GM19468 (cell line): ENCODE measurements at regions not wholly inside any gene's neighbourhood (a gene's known extent, or its start where the extent isn't known, plus 50 kb on each side); places are given as distances from the start of the nearest gene placed in this dataset.

Experiments
- ATAC-seq: cut with Tn5 transposase; IDR thresholded peaks from one replicate; pipeline ENCODE4 v1.9.1; 2021; ENCODE audit warnings: mild to moderate bottlenecking, moderate library complexity, moderate number of reproducible peaks; ENCODE audit not compliant: unreplicated experiment; ENCODE audit errors: extremely low read depth

DNA sequence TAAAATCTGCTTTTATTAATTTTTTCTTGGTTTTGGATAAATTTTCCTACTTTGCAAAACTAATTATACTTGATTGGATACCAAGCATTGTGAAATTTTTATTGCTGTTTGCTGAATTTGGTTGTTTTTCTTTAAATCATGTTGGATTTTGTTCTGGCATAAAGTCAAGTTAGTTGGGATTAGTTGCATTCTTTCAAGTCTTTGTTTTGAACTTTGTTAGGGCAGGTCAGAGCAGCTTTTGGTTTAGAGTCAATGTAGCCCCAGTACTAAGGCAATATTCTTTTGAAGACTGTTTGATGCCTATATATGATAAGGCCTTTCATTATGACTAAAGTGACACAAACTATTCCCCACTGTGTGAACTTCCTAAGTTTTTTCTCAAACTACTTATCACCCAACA lies 531.1 kb downstream of the RASEF start:
- no peak for ATAC-seq

DNA sequence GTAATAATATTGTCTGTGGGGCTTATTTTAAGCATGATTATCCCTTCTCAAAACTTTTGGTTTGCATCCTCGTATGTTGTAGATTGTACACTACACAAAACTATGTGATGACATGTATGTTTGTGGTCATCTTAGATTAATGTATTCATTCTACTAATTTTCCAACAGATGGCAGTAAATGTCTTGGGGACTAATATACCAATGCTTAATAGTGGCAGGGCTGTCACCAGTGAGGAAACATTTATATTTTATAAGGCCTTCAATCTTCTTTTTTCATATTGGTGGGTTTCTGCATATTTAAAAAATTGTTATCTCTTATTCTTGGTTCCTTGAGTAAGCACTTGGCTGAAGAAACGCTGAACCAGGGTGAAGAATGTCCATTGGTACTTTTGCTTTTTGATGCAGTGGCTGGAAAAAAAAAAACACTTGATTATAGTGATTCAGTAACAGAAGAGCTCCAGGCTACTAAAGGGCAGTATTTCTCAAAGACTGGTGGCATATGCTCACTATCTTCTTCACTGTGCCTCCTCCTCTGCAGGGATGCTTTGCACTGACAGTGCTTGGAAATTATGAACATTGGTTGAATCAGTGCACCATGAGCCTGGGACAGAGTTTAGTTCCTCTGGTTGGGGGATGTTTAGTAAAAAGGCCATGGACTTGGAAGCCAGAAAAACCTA lies 530.3 kb downstream of the RASEF start:
- no peak for ATAC-seq

DNA sequence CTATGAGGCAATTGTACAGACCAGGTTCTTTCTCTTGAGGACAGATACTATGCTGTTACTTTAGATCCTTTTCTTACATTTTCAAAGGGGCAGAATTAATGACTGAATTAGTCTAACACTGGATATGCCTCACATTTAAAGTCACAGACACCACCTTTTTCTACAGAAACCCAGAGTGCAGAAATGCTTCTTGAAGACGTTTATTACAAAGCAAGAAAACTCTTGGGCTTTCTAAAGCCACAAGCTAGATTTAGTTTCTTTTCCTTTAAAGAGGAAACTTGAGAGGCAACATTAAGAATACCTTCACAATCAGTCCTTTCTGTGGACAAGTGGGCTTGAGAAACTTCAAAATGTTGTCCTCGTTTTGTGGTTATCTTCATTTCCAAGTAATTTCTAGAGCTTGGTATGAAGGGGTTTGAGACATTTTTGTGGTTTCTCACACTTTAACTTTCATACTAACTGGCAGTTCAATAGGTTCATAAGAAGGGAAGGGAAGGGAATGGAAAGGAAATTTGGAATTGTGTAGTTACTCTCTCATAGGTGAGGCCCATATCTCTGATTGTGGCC lies 527.4 kb downstream of the RASEF start:
- no peak for ATAC-seq

DNA sequence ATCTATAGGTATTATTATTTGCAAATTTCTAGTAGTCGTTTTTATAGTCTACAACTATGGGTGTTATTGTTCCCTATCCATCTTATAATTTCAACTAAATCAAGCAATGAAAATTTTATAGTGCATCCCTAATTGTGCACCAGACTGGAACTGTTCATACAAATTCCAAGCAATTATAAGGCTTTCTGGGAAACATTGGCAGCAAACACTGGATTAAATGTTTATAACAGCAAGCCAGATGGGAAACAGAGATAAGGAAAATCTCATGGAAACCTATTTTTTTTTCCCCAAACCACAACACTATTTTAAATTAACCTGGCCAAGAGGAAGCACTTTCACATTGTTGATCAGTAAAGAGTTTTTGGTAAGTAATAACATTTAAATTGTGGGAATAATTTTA lies 524.3 kb downstream of the RASEF start:
- ATAC-seq: no peak

DNA sequence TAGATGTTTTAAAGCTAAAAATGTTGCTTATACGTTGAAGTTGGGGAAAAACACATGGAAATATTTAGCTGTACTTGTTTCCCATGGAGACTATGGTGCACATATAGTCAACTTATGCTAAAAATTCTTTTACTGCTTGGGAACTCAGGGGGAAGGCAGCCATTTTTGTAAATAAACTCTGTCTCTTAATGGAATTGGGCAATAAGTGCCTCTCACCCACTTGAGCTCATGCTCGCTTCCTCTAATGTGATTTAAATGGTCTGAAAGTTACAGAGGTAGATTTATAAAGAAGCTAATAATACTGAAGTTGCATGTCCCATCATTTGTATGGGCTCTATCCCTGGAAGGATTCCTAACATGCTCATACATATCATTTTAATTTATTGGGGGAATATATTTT lies 523.8 kb downstream of the RASEF start:
- no peak for ATAC-seq

DNA sequence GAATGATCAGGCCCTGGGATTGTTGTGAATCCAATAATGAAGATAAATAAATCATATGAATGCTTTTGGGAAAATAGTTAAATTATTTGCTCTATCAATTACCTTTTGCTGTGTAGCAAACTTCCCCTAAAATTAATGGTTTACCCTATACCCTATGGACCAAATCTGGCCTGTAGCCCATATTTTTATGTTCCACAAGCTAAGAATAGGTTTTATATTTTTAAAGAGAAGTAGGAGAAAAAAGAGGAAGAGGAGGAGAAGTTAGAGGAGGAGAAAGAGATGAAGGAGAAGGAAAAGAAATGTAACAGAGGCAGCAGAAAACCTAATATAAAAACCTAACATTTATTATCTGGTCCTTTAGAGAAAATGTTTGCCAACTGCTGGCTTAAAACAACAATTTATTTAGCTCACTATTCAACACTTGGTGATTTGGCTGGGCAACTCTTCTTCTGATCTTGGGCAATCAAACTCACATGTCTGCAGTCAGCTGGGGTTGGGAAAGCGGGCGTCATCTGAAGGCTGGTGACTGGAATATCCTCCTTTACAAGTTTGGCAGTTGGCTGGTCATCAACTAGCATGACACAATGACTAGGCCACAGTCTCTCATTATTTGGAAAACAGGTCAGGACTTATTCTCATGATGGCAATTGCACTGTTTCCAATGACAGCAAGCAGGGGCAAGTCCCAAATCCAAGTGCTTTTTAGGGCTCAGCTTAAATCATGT lies 522.9 kb downstream of the RASEF start:
- no peak for ATAC-seq

DNA sequence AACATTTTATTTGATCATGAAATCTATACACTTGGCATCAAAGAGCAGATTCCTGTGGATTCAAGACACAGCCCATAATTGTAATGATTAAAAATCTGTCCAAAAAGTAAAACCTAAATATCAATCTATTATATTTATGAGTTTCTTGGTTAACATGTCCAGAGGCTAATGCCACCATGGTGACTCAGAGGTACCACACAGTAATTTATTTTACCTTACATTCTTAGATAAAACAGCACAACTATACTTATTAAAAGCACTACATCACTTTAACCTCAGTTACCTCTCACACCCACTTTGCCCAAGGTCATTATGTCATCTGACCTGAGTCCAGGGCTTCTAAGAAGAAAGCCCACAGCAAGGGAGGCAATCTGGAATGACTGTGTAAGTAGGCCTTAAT lies 519.2 kb downstream of the RASEF start:
- ATAC-seq: no peak

DNA sequence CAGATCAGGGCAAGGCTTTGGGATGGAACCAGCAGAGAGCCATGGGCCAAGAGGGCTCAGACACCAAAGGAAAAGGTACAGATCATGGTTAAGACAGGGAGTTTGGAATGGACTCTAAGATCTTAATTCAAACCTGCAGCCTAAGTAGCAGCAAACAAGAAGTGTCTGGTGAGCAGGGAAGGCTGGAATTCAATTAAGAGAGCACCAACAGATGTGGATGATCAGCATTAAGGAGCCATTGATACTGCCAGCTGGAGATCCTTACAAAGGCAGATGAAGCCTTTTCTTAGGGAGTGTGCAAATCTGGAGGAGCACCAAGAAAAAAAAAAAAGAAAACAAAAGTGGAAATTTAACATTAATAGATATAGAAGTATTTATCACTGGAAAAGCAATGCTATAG lies 516.8 kb downstream of the RASEF start:
- no peak for ATAC-seq

DNA sequence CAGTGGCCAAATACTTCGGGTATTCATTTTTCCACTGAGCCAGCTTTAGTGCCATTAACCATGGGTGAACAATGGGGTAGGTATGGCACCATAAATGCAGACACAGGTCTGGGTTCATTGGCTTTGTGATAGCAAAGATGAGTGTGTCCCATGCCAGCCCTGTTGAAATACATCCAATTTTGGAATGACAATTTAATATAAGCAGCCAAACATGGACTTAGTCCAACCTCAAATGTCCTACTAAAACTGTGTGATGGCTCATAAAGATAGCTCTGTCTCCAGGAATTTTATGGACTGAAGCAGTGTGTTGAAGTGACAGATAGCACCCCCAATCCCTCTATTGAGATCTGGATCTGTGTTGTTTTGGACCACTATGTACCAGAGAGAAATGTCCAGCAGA lies 514.9 kb downstream of the RASEF start:
- ATAC-seq: no peak

DNA sequence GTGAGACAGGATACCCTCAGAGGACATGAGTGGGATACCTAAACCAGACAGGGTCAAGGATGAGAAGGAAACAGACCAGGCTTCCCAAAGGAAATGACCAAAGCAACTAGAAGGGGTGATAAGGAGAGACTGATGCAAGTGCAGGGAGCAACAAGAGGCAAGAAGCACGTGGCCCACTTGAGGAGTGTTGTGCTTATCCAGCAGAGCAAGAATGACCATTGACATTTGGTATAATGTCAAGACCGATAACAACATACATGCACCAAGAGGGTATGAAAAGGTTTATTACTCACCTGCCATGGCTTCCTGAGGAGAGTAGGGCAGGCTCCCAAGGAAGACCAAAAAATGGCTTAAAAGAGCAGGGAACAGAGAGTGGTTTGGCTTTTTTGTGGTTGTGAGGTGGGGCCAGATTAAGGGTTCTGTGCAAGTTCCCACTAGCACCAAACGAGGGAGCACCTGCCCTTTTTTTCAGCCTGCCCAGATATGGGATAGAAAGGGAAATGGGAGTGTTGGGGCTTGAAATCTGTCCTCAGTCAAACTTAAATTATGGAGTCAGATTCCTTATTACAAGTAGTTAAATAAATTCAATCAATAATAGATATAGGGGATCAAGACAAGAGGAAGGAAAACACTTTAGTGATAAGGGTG lies 513.6 kb downstream of the RASEF start:
- no peak for ATAC-seq

DNA sequence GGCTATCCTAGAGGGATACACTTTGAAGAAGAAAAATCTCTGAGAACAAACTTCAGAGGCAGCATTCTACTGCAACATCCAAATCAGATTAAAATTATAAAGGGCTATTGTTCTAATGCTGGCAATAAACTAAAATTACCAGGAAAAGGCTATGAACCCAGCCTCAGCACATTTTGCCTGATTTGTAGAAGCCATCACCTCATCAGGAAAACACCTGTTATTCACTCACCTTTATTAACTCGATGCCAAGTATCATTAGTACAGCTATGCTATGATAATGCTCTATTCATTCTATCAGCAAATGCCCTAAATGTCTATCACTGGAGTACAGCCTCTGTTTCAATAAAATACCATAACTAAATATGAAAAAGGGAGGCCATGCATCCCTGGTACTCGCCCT lies 510.2 kb downstream of the RASEF start:
- ATAC-seq: no peak

DNA sequence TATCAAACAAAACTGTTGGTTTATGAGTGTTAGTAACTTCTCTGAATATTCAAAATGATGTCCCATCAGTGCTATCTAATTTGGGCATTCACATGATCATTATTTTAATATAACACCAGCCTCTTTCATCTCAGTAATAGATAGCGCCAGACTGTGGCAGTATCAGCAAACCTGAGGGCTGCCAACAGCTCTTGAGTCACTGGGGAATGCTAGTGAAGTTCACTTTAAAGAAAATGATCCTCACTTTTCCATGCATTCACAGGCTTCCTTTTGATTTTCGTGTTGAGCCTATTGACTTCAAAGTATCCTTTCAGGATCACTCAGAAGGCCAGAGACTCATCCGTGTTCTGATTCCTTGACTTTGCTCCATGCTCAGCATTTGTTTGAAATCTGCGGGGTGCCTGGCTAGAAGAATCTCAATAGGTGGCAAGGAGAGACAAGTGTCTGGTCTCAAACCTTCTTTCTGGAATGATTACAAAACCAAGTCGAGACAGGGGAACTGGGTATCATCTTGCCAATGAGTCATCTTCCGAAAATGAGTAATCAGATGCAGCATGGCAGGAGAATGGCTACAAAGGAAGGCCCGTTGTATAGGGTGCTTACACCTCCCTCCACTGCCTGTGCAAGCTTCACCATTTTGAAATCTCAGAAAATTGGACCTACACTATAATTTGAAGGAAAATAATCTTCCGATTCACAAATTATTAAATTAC lies 509.1 kb downstream of the RASEF start:
- ATAC-seq: no peak

DNA sequence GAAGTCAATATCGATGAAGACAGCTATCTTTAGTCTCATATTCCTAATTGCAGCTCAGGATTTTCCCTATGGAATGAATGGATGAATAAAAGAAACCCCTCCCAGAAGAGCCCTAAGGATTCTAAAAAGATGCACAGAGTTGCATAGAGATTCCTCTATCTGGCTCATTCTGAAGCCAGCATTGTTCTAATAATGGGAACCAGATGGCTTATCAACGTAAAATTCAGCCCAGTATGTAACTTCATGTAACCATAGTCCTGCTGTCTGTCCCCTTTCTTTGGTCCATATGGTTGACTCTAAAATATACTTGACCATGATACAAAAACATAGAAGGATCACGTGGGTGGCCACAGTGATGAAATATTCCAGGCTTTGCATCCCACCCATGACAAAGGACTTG lies 508.6 kb downstream of the RASEF start:
- ATAC-seq: no peak

DNA sequence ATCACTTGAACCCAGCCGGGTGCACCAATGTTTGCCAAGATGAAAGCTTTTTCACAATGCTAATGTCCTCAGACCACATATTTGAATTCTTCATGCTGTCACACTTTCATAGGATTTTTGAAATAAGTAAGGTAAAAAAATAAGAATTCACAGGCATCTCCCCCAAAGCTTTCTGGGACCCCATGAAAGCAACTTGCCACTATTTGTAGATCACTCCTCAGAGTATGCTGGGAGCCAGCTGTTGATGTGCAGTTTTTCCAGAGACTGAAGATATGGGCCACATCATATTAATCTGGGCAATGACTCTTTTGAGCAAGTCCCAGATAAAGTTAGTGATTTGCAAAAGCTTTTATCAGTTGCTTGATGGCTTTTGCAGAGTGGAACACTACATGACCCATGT lies 507.9 kb downstream of the RASEF start:
- no peak for ATAC-seq

DNA sequence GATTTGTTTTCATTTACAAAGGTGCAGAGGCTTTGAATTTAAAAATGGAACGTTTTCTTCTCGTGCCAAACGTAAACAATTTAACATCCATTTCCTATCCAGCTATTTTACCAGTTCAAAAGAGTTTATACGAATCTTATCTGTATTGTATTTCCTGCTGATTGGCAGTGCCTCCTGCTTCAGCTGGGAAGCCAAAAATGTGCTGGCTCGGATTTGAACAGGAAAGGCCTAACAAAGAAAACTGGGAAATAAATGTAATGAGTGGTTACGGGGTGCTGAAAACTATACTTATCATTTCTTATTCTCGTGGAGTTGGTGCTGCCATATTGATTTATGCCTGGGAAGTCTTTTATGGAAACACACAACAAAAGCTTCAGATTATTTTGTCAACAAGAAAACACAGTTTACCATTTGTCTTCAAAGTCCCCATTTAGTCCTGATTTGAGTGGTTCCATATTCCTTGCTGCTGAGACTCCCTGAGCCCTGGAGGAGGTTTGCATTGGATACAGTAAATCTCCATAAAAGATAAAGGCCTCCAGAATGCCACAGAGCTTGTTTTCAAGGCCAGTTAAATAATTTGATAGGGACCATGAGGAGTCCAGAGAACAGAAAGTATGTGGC lies 507.4 kb downstream of the RASEF start:
- ATAC-seq: no peak

DNA sequence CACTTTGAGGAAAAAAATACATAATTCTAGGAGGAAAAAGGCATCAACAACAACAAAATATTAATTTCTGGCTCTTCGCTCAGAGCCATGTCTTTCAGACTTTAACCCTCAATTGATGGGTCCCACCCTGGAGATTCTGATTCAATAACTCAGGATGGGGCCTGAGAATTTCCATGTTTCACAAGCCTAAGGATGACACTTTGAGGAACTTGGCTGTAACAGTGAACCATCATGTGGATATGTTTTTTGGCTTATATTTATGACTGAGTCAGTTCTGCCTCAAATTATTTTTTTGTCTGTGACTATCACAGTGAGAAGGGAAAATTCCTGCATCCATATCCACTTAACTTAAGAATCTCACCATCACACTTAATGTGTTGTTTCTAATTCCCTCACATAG lies 504.6 kb downstream of the RASEF start:
- ATAC-seq: no peak

DNA sequence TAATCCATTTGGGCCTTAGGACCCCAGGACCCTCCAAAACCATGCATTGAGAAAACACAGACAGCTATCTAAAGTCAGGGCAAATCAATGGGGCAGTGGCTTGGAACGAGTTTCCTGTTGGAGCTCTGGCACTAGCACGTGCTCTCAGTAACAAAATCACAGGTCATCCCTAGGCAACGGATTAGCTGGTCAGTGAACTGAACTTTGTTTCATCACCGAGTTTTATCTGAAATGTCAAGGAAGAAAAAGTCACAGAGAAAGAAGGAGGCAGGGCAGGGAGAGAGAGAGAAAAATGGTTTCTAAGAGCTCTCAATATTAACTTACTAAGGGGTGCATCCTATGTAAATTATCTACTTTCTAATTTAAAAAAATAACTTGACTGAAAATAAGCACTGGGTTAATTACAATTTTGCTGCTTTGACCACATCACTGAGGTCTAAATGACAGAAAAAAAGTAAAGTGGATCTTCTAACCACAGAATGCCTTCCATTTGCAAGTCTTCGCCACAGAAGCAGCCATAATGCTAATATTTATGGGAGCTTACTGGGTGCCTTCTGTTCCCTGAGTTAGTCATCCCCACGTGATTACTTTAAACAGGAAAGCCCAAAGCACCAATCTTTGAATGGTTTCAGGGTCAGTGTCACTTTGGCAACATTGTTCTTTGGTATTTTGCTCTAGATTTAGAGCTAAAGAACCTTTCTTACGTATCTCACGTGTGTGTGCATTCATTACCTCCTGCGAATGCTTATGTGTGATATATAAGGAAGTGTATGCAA lies 503.9 kb downstream of the RASEF start:
- no peak for ATAC-seq

DNA sequence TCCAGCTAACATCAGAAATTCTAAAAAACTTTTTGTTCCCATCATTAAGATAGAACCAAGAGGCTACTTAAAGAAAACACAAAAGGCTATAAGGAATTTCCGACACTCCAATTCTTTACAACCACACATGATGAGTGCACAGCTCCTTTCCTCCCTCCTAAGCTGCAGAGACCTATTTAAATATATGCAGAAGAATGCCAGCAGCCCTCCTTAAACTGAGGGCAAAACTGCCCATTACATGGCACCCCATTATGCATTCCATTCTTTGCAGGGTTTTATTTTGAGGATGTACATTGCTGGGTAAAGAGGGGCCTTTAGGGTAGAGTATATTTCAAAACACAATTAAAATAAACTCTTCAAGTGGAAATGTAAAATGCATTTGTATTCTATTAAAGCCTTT lies 502.9 kb downstream of the RASEF start:
- ATAC-seq: no peak

DNA sequence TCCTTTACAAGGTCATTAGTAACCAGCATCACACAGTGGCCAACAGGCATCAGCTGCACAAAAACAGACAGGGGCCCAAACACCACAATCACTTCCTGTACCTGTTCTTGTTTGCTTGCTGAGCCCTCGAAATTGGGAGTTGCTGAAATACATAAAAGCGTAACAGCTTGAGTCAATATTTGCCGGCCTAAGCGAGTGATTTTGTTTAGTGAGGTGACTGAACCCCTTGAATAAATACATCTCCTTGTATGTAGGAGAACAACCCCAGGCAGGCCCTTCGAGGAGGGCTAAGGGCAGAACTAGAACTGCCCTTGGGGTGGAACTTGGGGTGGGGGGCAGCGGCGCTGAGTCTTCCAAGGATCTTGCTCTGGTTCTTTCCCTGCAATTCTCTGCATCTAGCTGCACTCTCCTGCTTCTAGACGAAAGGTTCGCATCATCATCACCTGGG lies 502.5 kb downstream of the RASEF start:
- no peak for ATAC-seq
